GM23248 (cell line): ENCODE measurements at regions not wholly inside any gene's neighbourhood (a gene's known extent, or its start where the extent isn't known, plus 50 kb on each side); places are given as distances from the start of the nearest gene placed in this dataset.
A peak's percentile ranks its signal among the peaks of the same experiment; 100 is the strongest.
"Not testable (repeated sequence)": the region's sequence is repeated elsewhere in the genome, so short reads cannot be mapped to it uniquely, and the experiment has no call there.

Experiments
- DNase-seq: peaks from one replicate; pipeline ENCODE4 v3.0.0-alpha.2; 2015
- H2AFZ ChIP-seq: fragments of 200-600 bp; sonication (generic); 2 replicates; pipeline ENCODE4 v1.6.1; 2016; ENCODE audit warnings: antibody characterized with exemption
- H3F3A ChIP-seq: fragments of 200-600 bp; sonication (generic); 2 replicates; pipeline ENCODE4 v1.6.1; 2016; ENCODE audit warnings: mild to moderate bottlenecking, antibody characterized with exemption, mixed run types; ENCODE audit not compliant: insufficient read depth
- H3K27ac ChIP-seq: fragments of 200-600 bp; sonication (generic); 2 replicates; pipeline ENCODE4 v1.5.1; 2016; ENCODE audit warnings: mild to moderate bottlenecking
- H3K27me3 ChIP-seq: fragments of 200-600 bp; sonication (generic); replicated peaks from 2 replicates; pipeline ENCODE4 v1.6.1; 2016; ENCODE audit warnings: mild to moderate bottlenecking; ENCODE audit not compliant: insufficient read depth
- H3K36me3 ChIP-seq: fragments of 200-600 bp; sonication (generic); 2 replicates; pipeline ENCODE4 v1.6.1; 2016; ENCODE audit warnings: low read depth, mild to moderate bottlenecking
- H3K4me1 ChIP-seq: fragments of 200-600 bp; sonication (generic); 2 replicates; pipeline ENCODE4 v1.6.1; 2016; ENCODE audit warnings: mild to moderate bottlenecking; ENCODE audit not compliant: insufficient read depth
- H3K4me2 ChIP-seq: fragments of 200-600 bp; sonication (generic); one replicate; pipeline ENCODE4 v1.6.1; 2016; ENCODE audit warnings: mild to moderate bottlenecking; ENCODE audit not compliant: unreplicated experiment
- H3K4me3 ChIP-seq: fragments of 200-600 bp; sonication (generic); 2 replicates; pipeline ENCODE4 v1.5.1; 2016; ENCODE audit warnings: mild to moderate bottlenecking
- H3K79me2 ChIP-seq: fragments of 200-600 bp; sonication (generic); 2 replicates; pipeline ENCODE4 v1.6.1; 2016; ENCODE audit warnings: mild to moderate bottlenecking; ENCODE audit not compliant: insufficient read depth
- H3K9ac ChIP-seq: fragments of 200-600 bp; sonication (generic); 2 replicates; pipeline ENCODE4 v1.6.1; 2016; ENCODE audit warnings: mild to moderate bottlenecking
- H3K9me2 ChIP-seq: fragments of 200-600 bp; sonication (generic); 2 replicates; pipeline ENCODE4 v1.6.1; 2016; ENCODE audit warnings: mixed run types, mild to moderate bottlenecking, moderate library complexity; ENCODE audit not compliant: insufficient read depth
- H3K9me3 ChIP-seq: fragments of 200-600 bp; sonication (generic); one replicate; pipeline ENCODE4 v1.6.1; 2017; ENCODE audit warnings: low read depth
- H4K20me1 ChIP-seq: fragments of 200-600 bp; sonication (generic); 2 replicates; pipeline ENCODE4 v1.6.0; 2016; ENCODE audit not compliant: insufficient read depth
- EZH2 ChIP-seq: fragments of 200-600 bp; sonication (generic); IDR thresholded peaks from 2 replicates; pipeline ENCODE4 v1.6.1; 2018; ENCODE audit warnings: antibody characterized with exemption, mild to moderate bottlenecking; ENCODE audit not compliant: insufficient read depth, poor library complexity, severe bottlenecking
- EZH2phosphoT487 ChIP-seq: fragments of 200-600 bp; sonication (generic); IDR thresholded peaks from 2 replicates; pipeline ENCODE4 v1.6.1; 2018; ENCODE audit warnings: antibody characterized with exemption, moderate library complexity, mild to moderate bottlenecking, low read depth; ENCODE audit not compliant: insufficient read depth
- WGBS, 2 experiments: methylation state at CpG; one replicate each; pipeline ENCODE4 v1.1.6; 2015 to 2017; ENCODE audit warnings: low lambda C conversion rate in 2 of 2, low coverage in 1 of 2; ENCODE audit errors: missing lambda C conversion rate in 2 of 2; 5-methylcytosine and 5-hydroxymethylcytosine counted together
- in situ Hi-C: fragments of 300-500 bp; cut with MboI; formaldehyde crosslinking; loops from 2 replicates; pipeline ENCODE4 v1.15.0; 2020

- H4K20me1 ChIP-seq, result peaks cover 47% of the 10 kb centered on the region; the same call in 1 of the 2 replicates
- no peak overlapping the region for H2AFZ ChIP-seq
- H3F3A ChIP-seq, result peaks cover 14% of the 10 kb centered on the region; the same call in 1 of the 2 replicates
- H3K27ac ChIP-seq, result no peak overlapping the region
- no peak overlapping the region for H3K9ac ChIP-seq
- no peaks in the 10 kb centered on the region for H3K27me3 ChIP-seq
- H3K36me3 ChIP-seq, result no peaks in the 10 kb centered on the region
- no peak for DNase-seq
- in situ Hi-C loops, result loop anchor here (10.0 to 25.0 kb wide), 2 partner anchors 120 to 187 kb away; partner anchors contain the start of gene DST
- 98 to 99% methylated on average over 3 of the region's 3 CpGs for WGBS, 2 experiments
- peaks cover 56% of the 10 kb centered on the region for H3K4me1 ChIP-seq
- no peaks in the 10 kb centered on the region for H3K9me3 ChIP-seq
- no peak for TF ChIP-seq EZH2phosphoT487
- no peak overlapping the region for H3K4me2 ChIP-seq
- no peak overlapping the region for H3K4me3 ChIP-seq
- H3K79me2 ChIP-seq, result peaks cover 100% of the 10 kb centered on the region
- H3K9me2 ChIP-seq, result no peaks in the 10 kb centered on the region
These were observed 122.7 kb upstream of the BEND6 start for GRCh38 chr6:56832225-56832624.

GRCh38 chr6:56831334-56831733 is 123.6 kb upstream of the BEND6 start:
- in situ Hi-C loops, result loop anchor here (10.0 to 25.0 kb wide), 2 partner anchors 119 to 187 kb away; partner anchors contain the start of gene DST
- peaks cover 55% of the 10 kb centered on the region for H3K4me1 ChIP-seq
- H3K27me3 ChIP-seq, result no peaks in the 10 kb centered on the region
- 70 to 85% methylated on average over 2 of the region's 2 CpGs for WGBS, 2 experiments
- peaks cover 20% of the 10 kb centered on the region; the same call in 1 of the 2 replicates for H3F3A ChIP-seq
- 0 out of 2 replicates have a peak overlapping the region, but pooled peaks have one; percentile 4 for H3K27ac ChIP-seq
- peaks cover 100% of the 10 kb centered on the region for H3K79me2 ChIP-seq
- H2AFZ ChIP-seq, result no peak overlapping the region
- DNase-seq, result no peak
- H3K9me3 ChIP-seq, result no peaks in the 10 kb centered on the region
- no peak overlapping the region for H3K9ac ChIP-seq
- no peak overlapping the region for H3K4me3 ChIP-seq
- H4K20me1 ChIP-seq, result peaks cover 55% of the 10 kb centered on the region; the same call in 1 of the 2 replicates
- no peaks in the 10 kb centered on the region for H3K36me3 ChIP-seq
- no peaks in the 10 kb centered on the region for H3K9me2 ChIP-seq
- H3K4me2 ChIP-seq, result no peak overlapping the region
- no peak for TF ChIP-seq EZH2phosphoT487
- no peak for TF ChIP-seq EZH2

GRCh38 chr6:56827908-56828649 is 126.8 kb upstream of the BEND6 start:
- Histone ChIP-seq H3K9me3 (no peaks in the 10 kb centered on the region), H3K79me2 (peaks cover 96% of the 10 kb centered on the region), H3K4me1 (peaks cover 52% of the 10 kb centered on the region), H3K9me2 (no peaks in the 10 kb centered on the region), H2AFZ (no peak overlapping the region), H3K4me2 (no peak overlapping the region), H3K36me3 (no peaks in the 10 kb centered on the region), H3F3A (peaks cover 8% of the 10 kb centered on the region; the same call in 1 of the 2 replicates), H3K4me3 (no peak overlapping the region), H3K9ac (no peak overlapping the region), H3K27me3 (no peaks in the 10 kb centered on the region), H3K27ac (peak overlapping the region; percentile 11; the same call in 1 of the 2 replicates), H4K20me1 (peaks cover 37% of the 10 kb centered on the region; the same call in 1 of the 2 replicates)
- no peak for TF ChIP-seq EZH2
- TF ChIP-seq EZH2phosphoT487, result no peak
- peak; percentile 39 for DNase-seq
- WGBS, 2 experiments, result 98 to 100% methylated on average over 2 of the region's 2 CpGs
- in situ Hi-C loops, result loop anchor here (25.0 kb wide), 1 partner anchor 116 kb away; no protein-coding TSS in a partner anchor

GRCh38 chr6:56824431-56824830 is 130.5 kb upstream of the BEND6 start:
- H3K27ac ChIP-seq, H3K9me2 ChIP-seq, DNase-seq, H3K9ac ChIP-seq, H3K4me3 ChIP-seq, H3K27me3 ChIP-seq, in situ Hi-C loops, H3K4me2 ChIP-seq, H3K9me3 ChIP-seq, H2AFZ ChIP-seq, H3K36me3 ChIP-seq: not testable (repeated sequence)
- peaks cover 19% of the 10 kb centered on the region; the same call in 1 of the 2 replicates for H3F3A ChIP-seq
- 97 to 100% methylated on average over 8 to 26 of the region's 26 CpGs for WGBS, 2 experiments
- peaks cover 42% of the 10 kb centered on the region for H4K20me1 ChIP-seq
- H3K4me1 ChIP-seq, result peaks cover 34% of the 10 kb centered on the region
- H3K79me2 ChIP-seq, result peaks cover 96% of the 10 kb centered on the region
